Stimulated activated CD8-positive, alpha-beta memory T cell treated with anti-CD3 and anti-CD28 coated beads, Interleukin-12 subunit alpha, Interleukin-12 subunit beta, amount 100 ng/mL, for 1 hour (primary cell): ENCODE measurements at regions not wholly inside any gene's neighbourhood (a gene's known extent, or its start where the extent isn't known, plus 50 kb on each side); places are given as distances from the start of the nearest gene placed in this dataset.
"Not testable (repeated sequence)": the region's sequence is repeated elsewhere in the genome, so short reads cannot be mapped to it uniquely, and the experiment has no call there.

ENCODE experiments used
- DNase-seq: peaks from one replicate; pipeline ENCODE4 v3.0.0-alpha.2; 2020; ENCODE audit warnings: low read depth

- DNase-seq = no peak
Observed at GRCh38 chr14:53857625-53858344, 98.8 kb downstream of the BMP4 start.

GRCh38 chr14:53855574-53855973 is 101.1 kb downstream of the BMP4 start:
- no peak for DNase-seq

- DNase-seq = no peak
Observed at GRCh38 chr14:53855127-53855526, 101.5 kb downstream of the BMP4 start.

GRCh38 chr14:53851394-53852090 is 105.1 kb downstream of the BMP4 start:
- no peak for DNase-seq

- no peak for DNase-seq
Observed at GRCh38 chr14:53850714-53851296, 105.8 kb downstream of the BMP4 start.

- no peak for DNase-seq
Observed at GRCh38 chr14:53849549-53849948, 107.1 kb downstream of the BMP4 start.

GRCh38 chr14:53848854-53849253 is 107.8 kb downstream of the BMP4 start:
- no peak for DNase-seq

GRCh38 chr14:53847881-53848280 is 108.7 kb downstream of the BMP4 start:
- DNase-seq = no peak

- DNase-seq = no peak
Observed at GRCh38 chr14:53847057-53847456, 109.6 kb downstream of the BMP4 start.

GRCh38 chr14:53845813-53846693 is 110.6 kb downstream of the BMP4 start:
- DNase-seq = no peak

- DNase-seq = no peak
Observed at GRCh38 chr14:53842938-53843337, 113.7 kb downstream of the BMP4 start.

- no peak for DNase-seq
Observed at GRCh38 chr14:53841109-53842099, 115.2 kb downstream of the BMP4 start.

- DNase-seq = no peak
Observed at GRCh38 chr14:53840444-53840843, 116.2 kb downstream of the BMP4 start.

GRCh38 chr14:53838374-53838773 is 118.3 kb downstream of the BMP4 start:
- no peak for DNase-seq

GRCh38 chr14:53837656-53838055 is 119.0 kb downstream of the BMP4 start:
- DNase-seq = not testable (repeated sequence)

GRCh38 chr14:53836551-53836950 is 120.1 kb downstream of the BMP4 start:
- no peak for DNase-seq

GRCh38 chr14:53828820-53829219 is 127.8 kb downstream of the BMP4 start:
- DNase-seq = no peak

- no peak for DNase-seq
Observed at GRCh38 chr14:53824061-53824460, 132.6 kb downstream of the BMP4 start.

GRCh38 chr14:53814392-53814791 is 142.2 kb downstream of the BMP4 start:
- DNase-seq = no peak

GRCh38 chr14:53810221-53810620 is 146.4 kb downstream of the BMP4 start:
- DNase-seq = no peak

- no peak for DNase-seq
Observed at GRCh38 chr14:53808042-53808441, 148.6 kb downstream of the BMP4 start.
